LHCN-M2 (cell line): ENCODE measurements at regions not wholly inside any gene's neighbourhood (a gene's known extent, or its start where the extent isn't known, plus 50 kb on each side); places are given as distances from the start of the nearest gene placed in this dataset.
"Not testable (repeated sequence)": the region's sequence is repeated elsewhere in the genome, so short reads cannot be mapped to it uniquely, and the experiment has no call there.

Experiments used
- DNase-seq: peaks from one replicate; pipeline ENCODE4 v3.0.0-alpha.2; 2012; ENCODE audit warnings: low read depth

- DNase-seq, result not testable (repeated sequence)
Measured at GRCh38 chr5:82506390-82506789, 228.2 kb upstream of the RPS23 start.

- no peak for DNase-seq
Measured at GRCh38 chr5:82499725-82500244, 221.6 kb upstream of the RPS23 start.

- DNase-seq, result no peak
Measured at GRCh38 chr5:82497242-82497641, 219.1 kb upstream of the RPS23 start.

GRCh38 chr5:82494942-82495341, 216.8 kb upstream of the RPS23 start:
- DNase-seq, result peak; percentile 7

GRCh38 chr5:82493221-82493620, 215.1 kb upstream of the RPS23 start:
- no peak for DNase-seq

GRCh38 chr5:82491397-82491796, 213.2 kb upstream of the RPS23 start:
- no peak for DNase-seq

GRCh38 chr5:82489683-82490082, 211.5 kb upstream of the RPS23 start:
- DNase-seq, result no peak

- DNase-seq, result no peak
Measured at GRCh38 chr5:82487131-82487530, 209.0 kb upstream of the RPS23 start.

GRCh38 chr5:82480331-82480730, 202.2 kb upstream of the RPS23 start:
- no peak for DNase-seq

- DNase-seq, result no peak
Measured at GRCh38 chr5:82476155-82476554, 198.0 kb upstream of the RPS23 start.

GRCh38 chr5:82473262-82473661, 195.1 kb upstream of the RPS23 start:
- no peak for DNase-seq

- DNase-seq, result no peak
Measured at GRCh38 chr5:82470185-82470994, 192.2 kb upstream of the RPS23 start.

GRCh38 chr5:82466986-82467561, 188.9 kb upstream of the RPS23 start:
- DNase-seq, result peak; percentile 20

GRCh38 chr5:82465235-82465634, 187.1 kb upstream of the RPS23 start:
- no peak for DNase-seq

- DNase-seq, result no peak
Measured at GRCh38 chr5:82459626-82460025, 181.5 kb upstream of the RPS23 start.

- not testable (repeated sequence) for DNase-seq
Measured at GRCh38 chr5:82455317-82455716, 177.2 kb upstream of the RPS23 start.

- DNase-seq, result no peak
Measured at GRCh38 chr5:82448374-82448773, 170.2 kb upstream of the RPS23 start.

GRCh38 chr5:82447913-82448312, 169.8 kb upstream of the RPS23 start:
- no peak for DNase-seq

- DNase-seq, result no peak
Measured at GRCh38 chr5:82446809-82447208, 168.7 kb upstream of the RPS23 start.

- DNase-seq, result no peak
Measured at GRCh38 chr5:82445726-82446335, 167.7 kb upstream of the RPS23 start.

- no peak for DNase-seq
Measured at GRCh38 chr5:82439750-82440445, 161.7 kb upstream of the RPS23 start.

- not testable (repeated sequence) for DNase-seq
Measured at GRCh38 chr5:82437565-82437964, 159.4 kb upstream of the RPS23 start.
